ENCODE measurements at regions not wholly inside any gene's neighbourhood (a gene's known extent, or its start where the extent isn't known, plus 50 kb on each side); places are given as distances from the start of the nearest gene placed in this dataset.

DNA sequence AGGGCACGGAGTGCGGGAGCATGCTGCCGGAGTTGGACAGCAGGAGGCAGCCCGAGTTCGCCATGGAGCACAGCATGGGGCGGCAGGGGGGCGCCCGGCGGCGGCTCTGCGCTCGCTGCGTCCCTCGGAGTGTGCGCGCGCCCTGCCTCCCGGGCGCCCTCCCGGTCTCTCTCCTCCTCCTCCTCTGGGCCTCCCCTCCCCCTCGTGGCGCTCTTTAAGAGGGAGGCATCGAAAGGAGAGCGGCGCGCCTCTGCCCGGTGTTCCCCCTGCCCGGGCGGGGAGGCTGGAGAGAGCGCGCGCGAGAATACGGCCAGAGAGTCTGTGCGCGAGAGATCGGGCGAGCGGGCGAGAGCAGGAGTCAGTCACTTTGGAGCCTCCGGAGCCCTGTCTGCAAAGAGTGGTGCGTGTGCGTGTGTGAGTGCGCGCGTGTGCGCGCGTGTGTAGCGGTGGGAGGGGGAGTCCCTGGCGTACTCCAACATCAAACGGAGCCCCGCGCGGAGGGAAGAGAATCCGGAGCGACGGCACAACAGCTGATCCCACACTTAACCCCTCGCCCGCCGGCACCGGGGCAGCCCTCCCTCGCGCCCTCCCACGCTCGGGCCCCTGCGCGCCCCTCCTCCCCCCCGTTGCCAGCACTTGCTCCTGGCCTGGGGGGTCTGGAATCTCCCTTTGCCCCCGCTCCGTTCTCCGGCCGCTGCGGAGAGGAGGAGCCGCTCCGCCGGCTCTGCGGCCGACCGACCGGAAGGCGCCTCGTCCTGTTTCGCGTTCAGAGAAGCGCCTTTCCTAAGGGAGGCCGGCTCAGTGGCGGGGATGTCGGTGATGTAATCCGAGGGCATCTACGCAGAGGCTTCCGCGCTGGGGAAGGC, 108.9 kb downstream of the ENGASE start:
- H3K4me3 ChIP-seq (ENCODE audit: low read length in 3 of 3), result no peak overlapping the region
- H3K27me3 ChIP-seq (ENCODE audit: control insufficient read depth, insufficient read depth, low read length), result peaks cover 23% of the 10 kb centered on the region
- H3K36me3 ChIP-seq (ENCODE audit: control insufficient read depth in 2 of 3, insufficient read depth in 3 of 3, low read length in 3 of 3), result no peaks in the 10 kb centered on the region
- DNase-seq (peak; percentile 45 to 75 (median 67)), FAIRE-seq (no peak)
- H3K4me1 ChIP-seq (ENCODE audit: control insufficient read depth in 2 of 3, insufficient read depth in 2 of 3, low read depth in 1 of 3, low read length in 3 of 3), result no peaks in the 10 kb centered on the region
- no peak overlapping the region for H3K9ac ChIP-seq (ENCODE audit: low read length in 3 of 3)
- H3K9me3 ChIP-seq (ENCODE audit: control insufficient read depth in 2 of 3, insufficient read depth in 1 of 3, low read length in 3 of 3), result peaks cover 0 to 4% (median 0%) of the 10 kb centered on the region in 3 donors
- TF ChIP-seq CTCF (IDR thresholded peaks at IDR 0.05; ENCODE audit: borderline replicate concordance, extremely low read depth, insufficient read depth), result no peak
- no peak overlapping the region for H3K27ac ChIP-seq (ENCODE audit: low read depth in 2 of 2, low read length in 2 of 2)
- intact Hi-C loops (cut with DNase I), result no loop called here

DNA sequence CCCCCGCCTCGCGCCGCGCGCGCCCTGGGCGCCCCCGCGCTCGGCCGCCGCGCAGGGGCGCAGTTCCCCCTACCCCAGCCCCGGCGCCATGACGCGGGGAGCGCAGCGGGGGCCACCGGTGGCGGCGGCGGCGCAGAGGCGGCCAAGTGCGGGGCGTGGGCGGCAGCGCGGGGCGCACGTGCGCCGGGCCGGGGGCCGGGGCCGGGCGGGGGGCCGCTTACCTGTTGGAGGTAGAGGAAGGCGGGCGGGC, 108.3 kb downstream of the ENGASE start:
- no peak overlapping the region for H3K4me3 ChIP-seq (ENCODE audit: low read length in 3 of 3)
- no peaks in the 10 kb centered on the region for H3K36me3 ChIP-seq (ENCODE audit: control insufficient read depth in 2 of 3, insufficient read depth in 3 of 3, low read length in 3 of 3)
- DNase-seq (peak in 1 of 5 donors; percentile 38), FAIRE-seq (no peak)
- H3K27ac ChIP-seq (ENCODE audit: low read depth in 2 of 2, low read length in 2 of 2), result no peak overlapping the region
- peaks cover 0 to 6% (median 0%) of the 10 kb centered on the region in 3 donors for H3K9me3 ChIP-seq (ENCODE audit: control insufficient read depth in 2 of 3, insufficient read depth in 1 of 3, low read length in 3 of 3)
- intact Hi-C loops (cut with DNase I), result no loop called here
- H3K4me1 ChIP-seq (ENCODE audit: control insufficient read depth in 2 of 3, insufficient read depth in 2 of 3, low read depth in 1 of 3, low read length in 3 of 3), result no peaks in the 10 kb centered on the region
- H3K9ac ChIP-seq (ENCODE audit: low read length in 3 of 3), result no peak overlapping the region
- peaks cover 25% of the 10 kb centered on the region for H3K27me3 ChIP-seq (ENCODE audit: control insufficient read depth, insufficient read depth, low read length)
- no peak for TF ChIP-seq CTCF (IDR thresholded peaks at IDR 0.05; ENCODE audit: borderline replicate concordance, extremely low read depth, insufficient read depth)

GRCh38 chr17:79182176-79183042, 107.8 kb downstream of the ENGASE start:
- no peaks in the 10 kb centered on the region for H3K36me3 ChIP-seq (ENCODE audit: control insufficient read depth in 2 of 3, insufficient read depth in 3 of 3, low read length in 3 of 3)
- intact Hi-C loops (cut with DNase I), result no loop called here
- no peak overlapping the region for H3K4me3 ChIP-seq (ENCODE audit: low read length in 3 of 3)
- DNase-seq, result peak in 1 of 5 donors; percentile 57
- peaks cover 0 to 6% (median 0%) of the 10 kb centered on the region in 3 donors for H3K9me3 ChIP-seq (ENCODE audit: control insufficient read depth in 2 of 3, insufficient read depth in 1 of 3, low read length in 3 of 3)
- FAIRE-seq, result no peak
- H3K27me3 ChIP-seq (ENCODE audit: control insufficient read depth, insufficient read depth, low read length), result peaks cover 25% of the 10 kb centered on the region
- no peak for TF ChIP-seq CTCF (IDR thresholded peaks at IDR 0.05; ENCODE audit: borderline replicate concordance, extremely low read depth, insufficient read depth)
- H3K4me1 ChIP-seq (ENCODE audit: control insufficient read depth in 2 of 3, insufficient read depth in 2 of 3, low read depth in 1 of 3, low read length in 3 of 3), result no peaks in the 10 kb centered on the region
- H3K9ac ChIP-seq (ENCODE audit: low read length in 3 of 3), result no peak overlapping the region
- no peak overlapping the region for H3K27ac ChIP-seq (ENCODE audit: low read depth in 2 of 2, low read length in 2 of 2)

Measured in kidney (tissue), 13 donors.